Fibroblast of lung (primary cell): ENCODE measurements at regions not wholly inside any gene's neighbourhood (a gene's known extent, or its start where the extent isn't known, plus 50 kb on each side); places are given as distances from the start of the nearest gene placed in this dataset.

ENCODE experiments used
- DNase-seq, 2 donors: peaks; one replicate each; pipeline versions ENCODE4 v3.0.0 to v3.0.0-alpha.2; 2010; ENCODE audit warnings: low read depth in 2 of 2
- H2AFZ ChIP-seq: 2 replicates; pipeline ENCODE4 v1.5.1; 2012; ENCODE audit warnings: low read length, control low read depth, inconsistent platforms
- H3K27ac ChIP-seq: 2 replicates; pipeline ENCODE4 v1.5.1; 2011; ENCODE audit warnings: low read length, control low read depth; ENCODE audit not compliant: insufficient read depth
- H3K27me3 ChIP-seq: 2 replicates; pipeline ENCODE4 v1.5.1; 2011; ENCODE audit warnings: mild to moderate bottlenecking, low read length; ENCODE audit not compliant: control insufficient read depth, insufficient read depth
- H3K36me3 ChIP-seq: 2 replicates; pipeline ENCODE4 v1.5.1; 2011; ENCODE audit warnings: low read length; ENCODE audit not compliant: control insufficient read depth, insufficient read depth
- H3K4me1 ChIP-seq: 2 replicates; pipeline ENCODE4 v1.5.1; 2011; ENCODE audit warnings: low read length; ENCODE audit not compliant: control insufficient read depth, insufficient read depth; ENCODE audit errors: extremely low read depth
- H3K4me2 ChIP-seq: 2 replicates; pipeline ENCODE4 v1.5.1; 2011; ENCODE audit warnings: low read length, control low read depth; ENCODE audit not compliant: insufficient read depth; ENCODE audit errors: extremely low read depth
- H3K4me3 ChIP-seq, 4 experiments: fragments of 200-600 bp in 1 of 4; sonication (generic) in 1 of 4; replicated peaks in 1 of 4; 2 replicates each; pipeline ENCODE4 v1.5.1; 2011 to 2016; ENCODE audit warnings: low read length in 4 of 4, low read depth in 3 of 4, mild to moderate bottlenecking in 3 of 4, control low read depth in 2 of 4, inconsistent platforms in 1 of 4, mixed read lengths in 1 of 4; ENCODE audit not compliant: insufficient read depth in 1 of 4; ENCODE audit errors: control extremely low read depth in 1 of 4
- H3K79me2 ChIP-seq: 2 replicates; pipeline ENCODE4 v1.5.1; 2012; ENCODE audit warnings: mild to moderate bottlenecking, low read length, inconsistent platforms; ENCODE audit not compliant: control insufficient read depth, insufficient read depth
- H3K9ac ChIP-seq: 2 replicates; pipeline ENCODE4 v1.5.1; 2011; ENCODE audit warnings: mild to moderate bottlenecking, low read length, control low read depth; ENCODE audit not compliant: insufficient read depth
- H3K9me3 ChIP-seq: 2 replicates; pipeline ENCODE4 v1.5.1; 2012; ENCODE audit warnings: low read depth, low read length; ENCODE audit not compliant: control insufficient read depth, insufficient read depth
- H4K20me1 ChIP-seq: 2 replicates; pipeline ENCODE4 v1.5.1; 2011; ENCODE audit warnings: low read length; ENCODE audit not compliant: control insufficient read depth, insufficient read depth; ENCODE audit errors: extremely low read depth
- CTCF ChIP-seq, 2 donors: IDR thresholded peaks in 1 of 2; conservative IDR thresholded peaks in 1 of 2; 1 replicate in 1 of 2; 2 replicates in 1 of 2; pipeline ENCODE4 v1.5.1; 2011 to 2012; ENCODE audit warnings: low read length in 2 of 2, control low read depth in 1 of 2, inconsistent platforms in 1 of 2, low read depth in 1 of 2, mild to moderate bottlenecking in 1 of 2
- EZH2 ChIP-seq: IDR thresholded peaks from 2 replicates; pipeline ENCODE4 v1.5.1; 2012; ENCODE audit warnings: low read length, control low read depth, mild to moderate bottlenecking; ENCODE audit errors: missing control alignments

- Histone ChIP-seq H3K4me1 (no peaks in the 10 kb centered on the region), H3K4me2 (no peak overlapping the region), H3K9ac (no peak overlapping the region), H3K79me2 (no peaks in the 10 kb centered on the region), H3K9me3 (no peaks in the 10 kb centered on the region), H2AFZ (no peak overlapping the region), H3K27me3 (no peaks in the 10 kb centered on the region), H3K4me3 (no peak overlapping the region), H3K27ac (no peak overlapping the region), H3K36me3 (no peaks in the 10 kb centered on the region), H4K20me1 (no peaks in the 10 kb centered on the region)
- no peak for DNase-seq
- TF ChIP-seq EZH2 (no peak), CTCF (conservative IDR thresholded peaks at IDR 0.05 in 1 of 2, IDR thresholded peaks at IDR 0.05 in 1 of 2; ENCODE audit: low read depth in 1 of 2, low read length in 2 of 2) (no peak)
Measured at GRCh38 chr1:220398238-220398637, 126.0 kb upstream of the RAB3GAP2 start.

- DNase-seq, result no peak
- H2AFZ ChIP-seq, result no peak overlapping the region
- no peaks in the 10 kb centered on the region for H3K79me2 ChIP-seq
- no peaks in the 10 kb centered on the region for H4K20me1 ChIP-seq
- H3K4me2 ChIP-seq, result no peak overlapping the region
- no peak overlapping the region for H3K9ac ChIP-seq
- no peak overlapping the region for H3K4me3 ChIP-seq
- no peaks in the 10 kb centered on the region for H3K27me3 ChIP-seq
- TF ChIP-seq EZH2 (no peak), CTCF (conservative IDR thresholded peaks at IDR 0.05 in 1 of 2, IDR thresholded peaks at IDR 0.05 in 1 of 2; ENCODE audit: low read depth in 1 of 2, low read length in 2 of 2) (no peak)
- no peaks in the 10 kb centered on the region for H3K4me1 ChIP-seq
- no peaks in the 10 kb centered on the region for H3K9me3 ChIP-seq
- no peak overlapping the region for H3K27ac ChIP-seq
- H3K36me3 ChIP-seq, result no peaks in the 10 kb centered on the region
Measured at GRCh38 chr1:220391491-220391890, 119.2 kb upstream of the RAB3GAP2 start.

GRCh38 chr1:220389634-220390033, 117.4 kb upstream of the RAB3GAP2 start:
- no peaks in the 10 kb centered on the region for H3K79me2 ChIP-seq

More at GRCh38 chr1:220389634-220390033, 117.4 kb upstream of the RAB3GAP2 start:
- no peak overlapping the region for H3K4me2 ChIP-seq
- no peak overlapping the region for H2AFZ ChIP-seq
- DNase-seq, result no peak
- no peaks in the 10 kb centered on the region for H3K27me3 ChIP-seq
- no peak overlapping the region for H3K4me3 ChIP-seq
- no peak for TF ChIP-seq CTCF (conservative IDR thresholded peaks at IDR 0.05 in 1 of 2, IDR thresholded peaks at IDR 0.05 in 1 of 2; ENCODE audit: low read depth in 1 of 2, low read length in 2 of 2)
- no peak for TF ChIP-seq EZH2
- H3K27ac ChIP-seq, result no peak overlapping the region
- no peaks in the 10 kb centered on the region for H4K20me1 ChIP-seq
- no peaks in the 10 kb centered on the region for H3K9me3 ChIP-seq
- H3K4me1 ChIP-seq, result no peaks in the 10 kb centered on the region
- no peaks in the 10 kb centered on the region for H3K36me3 ChIP-seq
- H3K9ac ChIP-seq, result no peak overlapping the region
